Limb (tissue), 2 donors: ENCODE measurements at regions not wholly inside any gene's neighbourhood (a gene's known extent, or its start where the extent isn't known, plus 50 kb on each side); places are given as distances from the start of the nearest gene placed in this dataset.

Experiments used
- DNase-seq, 2 donors: peaks; one replicate each; pipeline ENCODE4 v3.0.0-alpha.2; 2016; ENCODE audit errors: extremely low spot score in 2 of 2

- no peak for DNase-seq
Observed at GRCh38 chr18:59087391-59087790, 52.3 kb upstream of the SEC11C start.
